ENCODE measurements at regions not wholly inside any gene's neighbourhood (a gene's known extent, or its start where the extent isn't known, plus 50 kb on each side); places are given as distances from the start of the nearest gene placed in this dataset.

DNA sequence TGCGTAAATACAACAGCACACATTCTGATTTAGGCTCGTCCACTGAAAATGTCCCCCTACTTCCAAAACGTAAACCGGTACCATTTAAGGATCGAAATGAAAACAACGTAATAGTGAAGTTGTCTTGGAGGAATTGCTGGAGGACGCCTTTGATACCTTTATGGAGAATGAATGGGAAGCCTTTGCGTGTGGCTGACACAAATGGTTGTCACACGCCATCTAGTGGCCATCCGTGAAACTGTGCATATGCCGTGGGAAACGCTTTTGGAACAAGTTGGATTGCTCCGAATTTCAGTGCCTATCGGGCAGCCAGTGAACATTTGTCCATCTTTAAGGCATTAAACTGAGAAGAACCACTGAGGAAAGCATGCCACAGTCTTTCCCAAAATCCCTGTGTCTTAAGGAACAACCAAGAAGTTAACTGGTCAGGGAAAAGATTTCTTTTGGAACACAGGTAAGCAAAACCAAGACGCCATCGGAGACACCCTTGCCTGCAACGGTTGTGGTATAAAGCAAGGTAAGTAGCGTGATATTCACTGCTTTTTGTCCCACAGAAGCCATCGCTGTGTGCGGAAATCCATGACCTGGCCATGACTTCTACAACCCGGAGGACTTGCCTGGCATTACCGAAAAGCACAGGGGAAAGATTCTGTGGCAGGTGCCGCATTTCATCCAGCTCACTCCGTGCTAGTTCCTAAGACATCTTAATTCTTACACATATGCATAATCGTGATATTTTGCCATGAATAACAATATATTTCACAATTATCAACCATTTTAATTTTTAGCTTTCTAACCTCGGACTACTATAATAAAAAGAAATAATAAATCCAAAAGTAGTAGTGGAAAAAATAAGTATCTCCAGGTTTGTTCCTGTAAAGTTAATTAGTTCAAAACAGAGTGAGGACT, 100.6 kb downstream of the FAM204A start:
- TF ChIP-seq, protein P1, sequence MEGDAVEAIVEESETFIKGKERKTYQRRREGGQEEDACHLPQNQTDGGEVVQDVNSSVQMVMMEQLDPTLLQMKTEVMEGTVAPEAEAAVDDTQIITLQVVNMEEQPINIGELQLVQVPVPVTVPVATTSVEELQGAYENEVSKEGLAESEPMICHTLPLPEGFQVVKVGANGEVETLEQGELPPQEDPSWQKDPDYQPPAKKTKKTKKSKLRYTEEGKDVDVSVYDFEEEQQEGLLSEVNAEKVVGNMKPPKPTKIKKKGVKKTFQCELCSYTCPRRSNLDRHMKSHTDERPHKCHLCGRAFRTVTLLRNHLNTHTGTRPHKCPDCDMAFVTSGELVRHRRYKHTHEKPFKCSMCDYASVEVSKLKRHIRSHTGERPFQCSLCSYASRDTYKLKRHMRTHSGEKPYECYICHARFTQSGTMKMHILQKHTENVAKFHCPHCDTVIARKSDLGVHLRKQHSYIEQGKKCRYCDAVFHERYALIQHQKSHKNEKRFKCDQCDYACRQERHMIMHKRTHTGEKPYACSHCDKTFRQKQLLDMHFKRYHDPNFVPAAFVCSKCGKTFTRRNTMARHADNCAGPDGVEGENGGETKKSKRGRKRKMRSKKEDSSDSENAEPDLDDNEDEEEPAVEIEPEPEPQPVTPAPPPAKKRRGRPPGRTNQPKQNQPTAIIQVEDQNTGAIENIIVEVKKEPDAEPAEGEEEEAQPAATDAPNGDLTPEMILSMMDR (IDR thresholded peaks at IDR 0.05): peak; percentile 91 to 95 (median 91)
- TF ChIP-seq POLR2A (IDR thresholded peaks at IDR 0.05): no peak

Data from prostate gland (tissue), 2 donors.